NCI-H748 treated with DMSO at 0.1 percent for 48 hours (cell line): ENCODE measurements at regions not wholly inside any gene's neighbourhood (a gene's known extent, or its start where the extent isn't known, plus 50 kb on each side); places are given as distances from the start of the nearest gene placed in this dataset.

ENCODE experiments used
- DNase-seq: peaks from one replicate; lab custom pipeline; 2025; lab: John Stamatoyannopoulos, UW

DNA sequence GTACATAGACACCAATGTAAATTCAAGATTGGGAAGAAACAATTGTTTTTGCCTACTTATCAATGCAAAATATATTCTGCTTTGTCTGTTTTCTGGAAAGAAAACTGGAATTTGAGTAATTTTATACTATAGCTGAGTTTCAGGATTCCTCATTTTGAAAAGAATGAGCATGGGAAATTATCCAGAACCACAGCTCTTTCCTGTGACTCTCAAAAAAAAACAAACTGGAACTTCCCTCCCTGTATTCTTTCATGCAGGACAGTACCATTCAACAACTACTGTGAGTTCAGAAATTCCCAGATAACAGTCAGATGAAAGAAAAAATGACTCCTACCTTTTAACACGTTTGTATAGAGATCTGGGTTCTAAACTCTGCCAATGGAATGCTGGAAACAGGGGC is 372.4 kb downstream of the TGFB2 start:
- no peak for DNase-seq

DNA sequence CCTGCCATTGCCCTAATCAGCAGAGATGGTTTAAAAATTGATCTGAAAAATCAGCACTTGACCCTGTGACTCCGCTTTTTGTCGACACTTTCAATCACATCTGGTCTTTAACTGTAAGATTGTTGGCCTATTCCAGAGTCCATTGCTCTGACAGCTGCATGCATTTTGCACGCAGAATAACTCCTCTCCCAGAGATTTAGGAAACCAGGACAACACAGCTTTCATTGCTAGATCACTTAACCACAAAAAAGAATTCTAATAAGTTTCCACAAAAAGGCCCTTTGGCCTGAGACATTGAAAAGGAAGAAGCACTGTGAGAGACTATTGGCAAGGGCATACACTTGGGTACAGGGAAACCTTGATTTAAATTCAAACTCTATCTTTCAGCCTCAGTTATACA is 373.1 kb downstream of the TGFB2 start:
- no peak for DNase-seq

DNA sequence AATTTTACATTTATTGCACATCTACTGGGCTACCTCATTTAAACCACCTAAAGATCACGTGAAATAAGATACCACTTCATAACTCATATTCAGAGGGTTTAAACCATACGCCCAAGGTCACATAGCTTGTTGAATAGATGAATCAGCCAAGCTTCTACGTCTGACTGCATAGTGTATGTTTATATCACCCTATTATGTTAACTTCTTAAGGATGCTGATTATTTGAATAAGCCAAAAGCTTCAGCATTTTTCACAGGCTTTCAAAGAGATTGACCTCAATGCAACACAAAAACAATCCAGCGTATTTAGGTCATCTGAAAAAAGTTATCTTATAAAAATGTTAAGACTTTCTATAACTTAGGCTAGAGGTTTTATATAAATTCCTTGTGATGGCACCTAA is 373.8 kb downstream of the TGFB2 start:
- no peak for DNase-seq

DNA sequence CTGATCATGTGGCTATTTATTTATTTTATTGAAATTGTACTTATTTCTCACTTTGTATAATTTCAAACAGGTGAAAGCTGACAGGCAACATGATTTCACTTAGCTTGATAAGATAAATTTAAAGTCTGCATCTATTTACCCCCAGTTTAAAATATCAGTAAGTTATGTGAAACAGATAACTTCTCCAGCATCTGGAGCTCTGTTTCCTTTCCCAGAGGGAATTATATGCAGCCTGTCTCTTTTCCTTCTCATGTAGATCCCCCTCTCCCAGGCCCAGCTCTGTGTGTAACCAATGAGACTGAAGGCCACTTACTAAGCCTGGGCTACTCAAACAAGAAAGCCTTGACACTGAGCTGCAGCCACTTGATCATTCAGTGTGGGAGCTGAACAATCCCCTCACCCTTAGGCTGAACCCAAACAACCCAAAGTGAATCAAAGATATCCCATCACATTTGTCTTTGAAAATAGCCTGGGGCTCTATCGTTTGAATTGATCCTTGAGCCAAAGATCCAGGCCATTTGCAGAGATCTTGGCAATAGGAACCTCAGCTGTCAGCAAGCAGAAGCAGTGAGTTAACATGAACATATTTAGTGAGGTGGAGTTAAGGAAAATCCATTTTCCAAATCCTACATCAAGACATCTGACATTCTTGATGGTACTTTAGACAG is 383.9 kb downstream of the TGFB2 start:
- no peak for DNase-seq

DNA sequence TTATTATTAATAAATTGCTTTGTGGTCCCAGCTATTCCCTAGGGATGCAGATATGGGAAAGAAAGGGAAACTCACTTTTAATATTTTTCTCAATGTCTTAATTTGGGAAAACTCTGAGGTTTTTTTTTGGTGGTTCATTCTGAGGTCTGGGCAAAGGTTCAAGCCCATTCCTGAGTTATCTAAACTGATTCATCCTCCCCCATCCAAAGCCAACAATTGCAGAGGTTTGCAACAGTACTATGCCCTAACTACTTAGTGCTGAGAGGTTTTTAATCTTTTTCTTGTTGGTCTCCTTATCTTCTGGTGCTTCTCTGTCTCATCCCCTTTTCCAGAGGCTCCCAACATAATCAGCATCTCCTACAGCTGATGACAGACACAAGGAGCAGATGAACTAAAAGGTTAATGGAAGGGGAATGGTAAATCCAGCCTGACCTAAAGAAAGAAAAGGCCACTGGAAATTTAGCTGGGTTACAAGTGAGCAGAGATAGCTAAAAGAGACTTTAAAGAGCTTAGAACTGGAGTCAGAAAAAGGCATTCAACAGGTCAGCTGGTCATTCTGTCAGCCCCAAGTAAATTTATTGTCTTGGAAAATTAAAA is 390.4 kb downstream of the TGFB2 start:
- DNase-seq: no peak

DNA sequence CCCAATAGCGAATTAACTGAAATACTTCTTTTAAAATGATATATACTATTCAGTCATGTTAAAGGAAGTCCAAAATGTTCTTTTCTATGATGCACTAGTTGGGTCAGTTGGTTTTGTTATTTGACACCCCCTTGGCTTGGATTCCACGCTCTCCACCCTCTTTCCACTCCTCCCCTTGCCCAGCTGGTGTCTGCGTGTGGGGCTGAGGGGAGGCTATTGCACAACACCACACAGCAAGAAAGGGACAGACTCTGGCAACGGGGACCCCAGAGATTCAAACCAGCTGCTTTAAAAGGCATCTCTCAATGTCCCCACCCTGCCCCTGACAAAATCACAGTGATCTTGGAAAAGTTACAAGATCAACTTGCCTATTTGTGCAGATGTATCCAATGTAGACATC is 394.3 kb downstream of the TGFB2 start:
- no peak for DNase-seq

DNA sequence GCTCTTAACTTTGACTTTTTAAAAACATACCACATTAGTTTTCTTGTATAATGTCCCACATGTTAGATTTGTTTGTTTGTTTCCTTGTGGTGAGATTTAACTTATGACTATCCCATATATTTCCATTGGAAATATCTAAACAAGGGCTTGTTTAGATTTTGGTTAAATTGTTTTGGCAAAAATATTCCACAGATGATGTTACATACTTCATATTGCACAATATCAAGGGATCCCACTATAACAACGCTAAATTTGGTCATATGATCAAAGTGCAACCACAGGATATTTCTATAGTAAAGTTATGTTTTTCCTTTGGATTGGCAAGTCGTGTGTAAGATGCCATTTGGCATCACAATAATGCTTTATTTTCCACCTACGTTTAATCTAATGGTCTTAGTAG is 396.7 kb downstream of the TGFB2 start:
- no peak for DNase-seq

DNA sequence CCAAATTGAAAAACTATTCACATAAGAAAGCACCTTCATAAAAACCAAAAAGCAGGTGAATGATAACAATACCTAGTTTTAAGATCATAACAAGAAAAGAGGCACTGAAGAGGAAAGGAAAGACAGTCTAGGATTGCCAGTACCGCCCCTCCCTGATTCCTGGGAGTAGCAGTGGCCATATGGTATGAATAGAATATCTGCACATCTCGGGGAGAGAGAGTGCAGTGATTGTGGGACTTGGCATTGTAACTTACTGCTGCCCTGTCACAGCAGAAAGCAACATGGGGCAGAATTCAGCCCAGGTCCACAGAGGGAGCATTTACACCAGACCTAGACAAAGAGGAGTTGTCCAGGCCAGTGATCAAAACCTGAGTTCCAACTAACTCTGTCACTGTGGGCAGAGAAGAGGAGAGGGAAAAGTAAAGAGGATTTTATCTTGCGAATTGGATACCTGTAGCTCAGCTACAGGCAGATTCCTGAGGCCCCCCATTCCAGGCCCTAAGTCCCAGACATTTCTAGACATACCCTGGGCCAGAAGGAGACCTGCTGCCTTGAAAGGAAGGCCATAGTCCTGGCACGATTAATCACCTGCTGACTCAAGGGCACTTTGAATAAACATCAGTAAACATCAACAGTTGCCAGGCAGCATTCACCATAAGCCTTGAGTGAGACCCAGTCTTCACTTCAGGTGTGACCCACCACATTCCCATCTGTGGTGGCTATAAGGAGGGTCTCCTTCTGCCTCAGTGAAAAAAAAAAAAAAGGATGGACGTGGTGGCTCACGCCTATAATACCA is 397.5 kb downstream of the TGFB2 start:
- no peak for DNase-seq

DNA sequence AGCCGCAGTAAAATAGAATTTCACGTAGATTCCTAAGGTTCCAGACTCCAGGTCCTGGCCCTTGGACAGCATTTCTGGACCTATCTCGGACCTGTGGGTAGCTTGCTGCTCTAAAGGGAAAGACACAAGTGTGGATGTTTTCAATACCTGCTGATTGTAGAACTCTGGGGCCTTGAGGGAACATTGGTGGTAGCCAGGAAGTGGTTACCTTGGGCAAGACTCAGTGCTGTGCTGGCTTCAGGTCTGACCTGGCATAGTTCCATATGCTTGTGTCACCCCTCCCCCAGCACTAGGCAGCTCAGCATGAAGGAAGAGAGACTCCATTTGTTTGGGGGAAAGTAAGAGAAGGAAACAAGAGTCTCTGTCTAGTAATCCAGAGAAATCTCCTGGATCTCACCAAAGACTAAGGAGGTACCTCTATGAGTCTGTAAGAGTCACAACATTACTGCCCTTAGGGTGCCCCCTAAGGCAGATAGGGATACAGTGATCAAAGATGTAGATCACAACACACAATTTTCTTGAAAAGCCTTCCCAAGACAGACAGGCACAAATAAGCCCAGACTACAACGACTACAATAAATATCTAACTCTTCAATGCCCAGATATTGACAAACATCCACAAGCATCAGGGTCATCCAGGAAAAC is 398.8 kb downstream of the TGFB2 start:
- no peak for DNase-seq

DNA sequence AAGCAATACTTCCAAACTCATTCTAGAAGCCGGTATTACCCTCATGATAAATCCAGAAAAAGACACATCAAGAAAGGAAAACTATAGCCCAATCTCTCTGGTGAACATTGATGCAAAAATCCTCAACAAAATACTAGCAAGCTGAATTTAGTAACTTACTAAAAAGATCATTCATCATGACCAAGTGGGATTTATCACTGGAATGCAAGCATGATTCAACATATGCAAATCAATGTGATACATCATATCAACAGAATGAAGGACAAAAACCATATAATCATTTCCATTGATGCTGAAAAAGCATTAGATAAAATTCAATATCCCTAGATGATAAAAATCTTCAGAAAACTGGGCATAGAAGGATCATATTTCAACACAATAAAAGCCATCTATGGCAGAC is 402.9 kb downstream of the TGFB2 start:
- no peak for DNase-seq

DNA sequence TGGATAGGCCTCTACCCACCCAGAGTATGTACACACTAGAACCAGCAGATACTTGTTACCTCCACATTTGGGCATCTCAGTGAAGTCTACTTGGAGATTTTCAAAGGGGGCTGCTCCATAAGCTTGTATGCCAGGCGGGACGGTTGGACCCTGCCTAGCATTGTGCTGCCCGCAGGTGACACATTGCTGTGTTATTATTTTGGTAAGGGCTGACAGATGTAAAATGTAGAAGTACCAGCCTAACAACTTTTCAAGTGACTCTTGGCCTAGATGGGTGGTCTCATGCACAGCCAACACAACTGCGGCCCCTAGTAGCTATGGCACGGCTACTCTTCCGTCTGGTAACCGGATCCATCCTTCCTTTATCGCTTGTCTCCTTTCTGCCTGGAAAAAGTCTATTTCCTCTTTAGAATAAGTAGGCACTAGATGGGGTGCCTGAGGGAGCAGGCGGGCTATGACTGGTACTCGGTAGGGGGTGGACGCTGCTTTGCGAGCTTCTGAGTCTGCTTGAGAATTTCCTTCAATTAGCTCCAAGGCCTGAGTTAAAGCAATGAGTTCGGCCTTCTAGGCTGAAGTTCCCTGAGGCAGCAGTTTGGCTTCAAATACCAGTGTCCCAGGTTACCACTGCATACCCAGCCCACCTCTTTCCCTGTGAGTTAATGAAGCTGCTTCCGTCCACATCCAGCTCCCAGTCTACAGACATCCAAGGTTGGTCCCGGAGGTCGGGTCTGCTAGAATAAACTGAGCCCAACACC is 405.3 kb downstream of the TGFB2 start:
- no peak for DNase-seq

DNA sequence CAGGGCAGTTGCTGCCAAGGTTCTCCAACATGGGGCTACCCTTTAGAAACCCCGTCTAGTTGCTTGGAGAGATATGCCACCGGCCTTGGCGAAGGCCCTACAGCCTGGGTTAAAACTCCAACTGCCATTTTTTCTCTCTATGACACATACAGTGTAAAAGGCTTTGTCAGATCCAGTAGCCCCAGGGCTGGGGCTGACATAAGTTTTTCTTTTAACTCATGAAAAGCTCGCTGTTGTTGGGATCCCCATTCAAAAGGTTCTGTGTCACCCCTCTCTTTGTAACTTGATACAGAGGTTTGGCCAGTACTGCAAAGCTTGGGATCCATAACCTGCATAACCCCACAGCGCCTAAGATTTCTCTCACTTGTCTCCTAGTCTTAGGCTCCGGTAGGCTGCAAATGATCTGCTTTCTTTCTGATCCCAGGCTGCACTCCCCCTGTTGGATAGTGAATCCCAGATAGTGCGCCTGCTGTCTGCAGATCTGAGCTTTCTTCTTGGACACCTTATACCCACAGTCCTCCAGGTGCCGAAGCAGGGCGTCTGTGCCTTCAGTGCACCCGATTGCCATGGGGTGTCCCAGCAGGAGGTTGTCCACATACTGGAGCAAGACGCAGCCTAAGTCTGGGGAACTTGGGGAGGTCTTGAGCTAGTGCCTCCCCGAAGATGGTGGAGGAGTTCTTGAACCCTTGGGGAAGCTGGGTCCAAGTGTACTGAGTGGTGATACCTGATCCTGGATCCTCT is 406.2 kb downstream of the TGFB2 start:
- DNase-seq: no peak

DNA sequence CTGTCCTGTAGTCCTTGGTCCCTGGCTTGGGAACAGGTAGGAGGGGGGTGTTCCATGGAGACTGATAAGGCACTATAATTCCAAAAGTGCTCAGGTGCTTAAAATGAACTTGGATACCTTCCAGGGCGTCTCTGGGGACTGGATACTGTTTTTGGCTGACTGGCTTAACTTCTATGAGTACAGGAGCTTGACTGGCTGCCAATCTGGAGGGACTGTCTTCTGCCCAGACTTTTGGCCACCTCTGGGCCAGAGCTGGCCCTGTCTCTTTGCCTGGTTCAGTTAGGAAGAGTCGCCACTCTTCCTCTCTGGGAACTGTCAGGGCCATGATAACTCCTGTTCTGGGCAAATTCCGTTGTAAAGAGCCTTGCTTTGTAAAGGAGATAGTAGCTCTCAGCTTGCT is 407.0 kb downstream of the TGFB2 start:
- no peak for DNase-seq

DNA sequence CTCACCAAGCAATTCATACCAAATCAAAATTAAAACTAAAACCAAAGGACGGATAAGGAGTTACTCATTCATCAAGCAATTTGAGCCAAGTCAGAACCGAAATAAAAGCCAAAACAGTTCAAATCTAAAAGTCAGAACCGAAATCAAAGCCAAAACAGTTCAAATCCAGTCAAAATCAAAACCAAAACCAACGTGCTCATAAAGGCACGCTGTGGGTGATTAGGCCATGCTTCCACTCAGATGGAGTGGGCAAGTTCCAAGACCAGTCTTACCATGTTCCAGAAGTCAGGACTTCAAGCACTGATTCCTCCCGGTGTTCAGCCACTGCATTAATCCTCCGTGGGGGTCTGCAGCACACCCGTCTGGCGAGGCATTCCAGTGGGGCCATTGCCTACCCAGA is 409.3 kb downstream of the TGFB2 start:
- DNase-seq: no peak

DNA sequence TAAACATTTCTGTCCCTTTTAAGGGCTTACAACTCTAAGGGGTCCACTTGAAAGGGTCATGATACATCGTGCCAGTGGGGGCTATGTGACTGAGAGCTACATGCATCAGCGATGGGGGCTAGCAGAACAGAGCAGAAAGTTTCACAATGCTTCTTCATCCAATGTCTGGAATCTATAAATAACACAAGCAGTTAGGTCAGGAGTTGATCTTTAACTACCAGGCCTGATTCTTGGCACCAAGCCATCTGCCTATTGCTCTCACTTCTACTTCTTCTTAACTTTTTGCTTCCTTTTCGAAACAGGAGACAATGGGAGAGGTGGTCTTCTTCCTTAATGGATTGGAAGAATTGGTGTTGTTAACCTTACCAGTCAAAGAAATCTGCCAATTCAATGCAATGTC is 410.0 kb downstream of the TGFB2 start:
- no peak for DNase-seq

DNA sequence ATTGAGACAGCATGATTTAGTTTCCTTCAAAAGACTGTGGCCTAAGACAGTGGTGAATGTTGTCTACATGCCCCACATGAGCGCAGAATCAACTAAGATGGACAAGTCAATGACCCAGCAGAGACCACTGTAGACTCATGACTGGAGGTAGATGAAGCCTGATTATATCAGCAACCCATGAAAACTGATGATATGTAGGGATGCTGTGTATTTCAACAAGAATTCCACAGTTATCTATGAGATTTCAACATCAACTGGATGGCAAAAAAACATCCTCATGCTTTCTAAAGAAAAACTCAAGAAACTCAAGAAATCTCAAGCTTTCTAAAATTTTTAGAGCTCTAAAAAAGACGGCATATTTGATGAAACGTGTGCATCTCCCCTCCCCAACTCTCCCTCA is 413.9 kb upstream of the LYPLAL1 start:
- DNase-seq: no peak

DNA sequence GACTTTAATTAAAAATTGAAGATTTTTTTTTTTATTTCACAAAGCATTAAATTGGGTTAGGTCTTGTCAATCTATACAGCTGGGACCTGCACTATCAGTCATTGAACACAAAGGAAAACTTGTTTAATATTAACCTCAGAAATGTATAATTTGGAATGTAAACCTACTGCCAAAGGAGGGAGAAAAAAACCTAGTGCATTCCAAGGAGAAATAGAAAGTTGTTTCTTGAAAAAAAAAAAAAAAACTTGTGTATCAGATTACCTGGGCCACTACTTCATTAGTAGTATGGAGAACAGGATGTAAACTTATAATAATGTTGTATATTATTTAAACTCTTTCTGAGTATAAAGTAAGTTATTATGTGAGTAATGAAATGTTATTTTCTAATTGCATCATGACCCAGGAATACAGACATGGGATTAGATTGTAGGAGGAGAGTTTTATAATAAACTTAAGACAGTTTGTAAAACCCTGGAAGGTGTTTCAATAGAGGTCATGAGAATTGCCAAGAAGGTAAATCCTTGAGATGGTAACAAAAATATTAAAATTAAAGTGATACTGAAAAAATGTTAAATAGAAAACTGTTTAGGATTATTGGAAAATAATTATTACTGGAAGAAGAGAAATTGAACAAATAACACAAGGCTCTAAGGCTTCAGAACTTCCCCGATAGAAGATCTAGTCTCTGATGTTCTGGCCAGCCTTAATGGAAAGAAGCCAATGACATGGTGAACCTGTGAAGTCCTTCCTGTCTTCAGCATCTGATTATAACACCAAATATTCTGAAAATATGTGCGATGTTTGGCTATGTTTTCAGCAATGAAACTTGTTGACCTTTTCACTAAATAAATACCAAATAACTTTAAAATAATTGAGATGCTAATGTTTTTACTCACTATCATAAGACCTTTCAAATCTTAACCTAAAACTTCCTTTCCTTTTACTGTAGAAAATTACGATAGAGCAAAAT is 412.8 kb upstream of the LYPLAL1 start:
- DNase-seq: no peak

DNA sequence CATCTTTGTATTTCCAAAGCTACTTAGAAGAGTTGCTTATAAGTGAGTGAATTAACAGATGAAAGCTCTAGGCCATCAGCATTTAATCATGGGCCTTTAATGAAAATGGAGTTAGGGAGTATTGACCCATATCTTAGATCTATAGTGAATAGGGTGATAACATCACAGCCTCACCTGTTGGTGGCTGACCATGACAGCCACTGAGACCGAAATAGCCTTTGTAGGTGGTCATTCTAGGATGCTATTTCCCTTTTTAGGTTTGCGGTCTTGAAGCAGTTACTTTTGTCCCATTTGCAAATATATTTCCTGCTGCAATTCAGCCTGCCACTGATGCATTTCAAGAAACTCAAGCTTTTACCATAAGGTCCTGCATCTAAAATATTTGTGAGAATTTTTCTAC is 410.1 kb upstream of the LYPLAL1 start:
- no peak for DNase-seq

DNA sequence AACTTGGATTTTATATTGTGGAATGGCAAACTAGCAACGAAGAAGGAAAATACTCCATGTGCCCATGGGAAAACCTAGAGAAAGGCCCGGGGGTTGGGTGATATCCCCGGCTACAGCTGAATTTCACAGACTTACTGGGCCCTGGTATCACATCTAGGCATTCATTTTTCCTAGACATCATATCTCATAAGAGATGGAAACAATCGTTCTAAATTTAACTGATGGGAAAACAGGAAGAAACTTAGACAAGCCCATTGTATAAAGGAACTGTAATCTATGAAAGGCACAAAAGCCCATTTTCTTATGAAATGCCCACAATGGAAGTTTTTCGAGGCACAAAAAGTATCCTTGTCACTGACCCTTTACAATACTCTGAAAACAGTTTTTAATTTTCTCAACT is 407.9 kb upstream of the LYPLAL1 start:
- DNase-seq: no peak

DNA sequence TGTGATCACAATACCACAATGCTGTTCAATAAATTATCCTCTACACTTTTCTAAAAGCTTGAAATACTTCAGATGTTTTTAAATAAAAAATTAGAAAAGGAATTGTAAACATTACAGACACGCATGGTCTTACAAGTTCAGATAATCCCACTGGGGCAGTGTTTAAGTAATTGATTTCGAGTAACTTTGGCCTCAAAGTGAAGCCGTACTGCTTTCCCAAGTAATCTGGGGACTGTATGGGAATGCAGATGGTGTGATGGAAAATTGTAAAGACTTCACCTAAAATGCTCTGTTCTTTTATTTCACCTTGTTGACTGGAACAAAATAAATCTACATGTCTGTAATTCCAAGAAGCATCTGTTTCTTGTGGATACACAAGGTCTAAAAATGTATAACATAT is 401.7 kb upstream of the LYPLAL1 start:
- no peak for DNase-seq
